Inflammatory macrophage treated with lipopolysaccharide for 1 hour (primary cell): ENCODE measurements at regions not wholly inside any gene's neighbourhood (a gene's known extent, or its start where the extent isn't known, plus 50 kb on each side); places are given as distances from the start of the nearest gene placed in this dataset.

ENCODE experiments used
- DNase-seq, 2 donors: peaks; one replicate each; pipeline ENCODE4 v3.0.0-alpha.2; 2020 to 2022

- DNase-seq: no peak
Observed at GRCh38 chr15:70420948-70421482, 323.3 kb upstream of the TLE3 start.

GRCh38 chr15:70420086-70420947 is 322.6 kb upstream of the TLE3 start:
- DNase-seq: no peak

- no peak for DNase-seq
Observed at GRCh38 chr15:70418943-70419342, 321.2 kb upstream of the TLE3 start.

- no peak for DNase-seq
Observed at GRCh38 chr15:70417535-70417934, 319.8 kb upstream of the TLE3 start.

GRCh38 chr15:70416829-70417228 is 319.1 kb upstream of the TLE3 start:
- no peak for DNase-seq

GRCh38 chr15:70415398-70415797 is 317.7 kb upstream of the TLE3 start:
- no peak for DNase-seq

GRCh38 chr15:70414626-70415025 is 316.9 kb upstream of the TLE3 start:
- no peak for DNase-seq

- no peak for DNase-seq
Observed at GRCh38 chr15:70412794-70413193, 315.1 kb upstream of the TLE3 start.

GRCh38 chr15:70411143-70411863 is 313.6 kb upstream of the TLE3 start:
- no peak for DNase-seq

GRCh38 chr15:70410371-70410985 is 312.8 kb upstream of the TLE3 start:
- no peak for DNase-seq

- DNase-seq: no peak
Observed at GRCh38 chr15:70409388-70409787, 311.7 kb upstream of the TLE3 start.

GRCh38 chr15:70407955-70408354 is 310.2 kb upstream of the TLE3 start:
- no peak for DNase-seq

GRCh38 chr15:70407336-70407670 is 309.6 kb upstream of the TLE3 start:
- no peak for DNase-seq

GRCh38 chr15:70406617-70407335 is 309.1 kb upstream of the TLE3 start:
- DNase-seq: no peak

- no peak for DNase-seq
Observed at GRCh38 chr15:70401709-70402108, 304.0 kb upstream of the TLE3 start.

- DNase-seq: peak in 1 of 2 donors; percentile 29
Observed at GRCh38 chr15:70400766-70401541, 303.2 kb upstream of the TLE3 start.

GRCh38 chr15:70399204-70399603 is 301.5 kb upstream of the TLE3 start:
- no peak for DNase-seq

- DNase-seq: no peak
Observed at GRCh38 chr15:70398694-70399093, 301.0 kb upstream of the TLE3 start.

- no peak for DNase-seq
Observed at GRCh38 chr15:70396807-70397206, 299.1 kb upstream of the TLE3 start.

- no peak for DNase-seq
Observed at GRCh38 chr15:70395164-70395563, 297.4 kb upstream of the TLE3 start.

GRCh38 chr15:70390723-70391122 is 293.0 kb upstream of the TLE3 start:
- DNase-seq: no peak

GRCh38 chr15:70387993-70388392 is 290.3 kb upstream of the TLE3 start:
- no peak for DNase-seq
